Germinal center (tissue), 1 donor: ENCODE measurements at regions not wholly inside any gene's neighbourhood (a gene's known extent, or its start where the extent isn't known, plus 50 kb on each side); places are given as distances from the start of the nearest gene placed in this dataset.
"Not testable (repeated sequence)": the region's sequence is repeated elsewhere in the genome, so short reads cannot be mapped to it uniquely, and the experiment has no call there.

Source experiments
- DNase-seq: peaks from one replicate; pipeline ENCODE4 v3.0.0; 2012; ENCODE audit warnings: mixed read lengths, low spot score

DNA sequence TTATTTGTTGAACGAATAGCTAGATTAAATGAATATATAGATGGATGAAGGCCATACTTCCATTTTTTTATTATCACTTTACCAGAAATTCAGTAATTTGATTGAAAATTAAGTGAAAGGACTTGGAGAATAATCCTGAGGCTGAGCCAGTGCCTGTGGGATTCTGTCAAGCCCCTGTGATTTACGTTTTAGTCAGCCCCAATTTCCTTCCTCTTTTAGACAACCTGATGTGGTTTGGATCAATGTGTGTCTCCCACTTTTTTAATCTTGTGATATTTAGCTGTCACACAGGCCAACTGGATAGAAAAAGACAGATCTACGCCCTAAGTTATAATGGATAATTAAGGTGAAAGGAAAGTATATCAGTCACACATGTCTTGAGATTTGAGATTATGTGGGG is 188.8 kb downstream of the EDN1 start:
- no peak for DNase-seq

DNA sequence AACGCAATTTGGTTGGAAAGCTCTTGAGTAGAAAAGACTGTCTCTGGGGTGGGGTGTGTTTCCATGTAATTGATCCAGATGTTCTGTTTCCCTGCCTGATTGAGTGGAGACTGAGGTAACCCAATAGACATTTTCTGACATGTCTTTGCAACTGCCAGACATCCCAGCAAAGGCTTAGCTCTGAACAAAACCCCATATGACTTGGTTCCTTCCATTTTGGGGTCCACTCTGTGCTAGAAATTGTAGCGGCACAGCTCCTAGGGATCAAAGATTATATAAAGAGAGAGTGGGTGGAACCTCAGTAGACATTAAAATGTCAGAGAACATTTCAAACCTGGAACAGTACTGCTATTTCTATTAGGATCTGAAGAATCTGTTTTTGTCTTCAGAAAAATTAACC is 189.3 kb downstream of the EDN1 start:
- DNase-seq = no peak

- no peak for DNase-seq
Observed at GRCh38 chr6:12479881-12480280, 189.7 kb downstream of the EDN1 start.

DNA sequence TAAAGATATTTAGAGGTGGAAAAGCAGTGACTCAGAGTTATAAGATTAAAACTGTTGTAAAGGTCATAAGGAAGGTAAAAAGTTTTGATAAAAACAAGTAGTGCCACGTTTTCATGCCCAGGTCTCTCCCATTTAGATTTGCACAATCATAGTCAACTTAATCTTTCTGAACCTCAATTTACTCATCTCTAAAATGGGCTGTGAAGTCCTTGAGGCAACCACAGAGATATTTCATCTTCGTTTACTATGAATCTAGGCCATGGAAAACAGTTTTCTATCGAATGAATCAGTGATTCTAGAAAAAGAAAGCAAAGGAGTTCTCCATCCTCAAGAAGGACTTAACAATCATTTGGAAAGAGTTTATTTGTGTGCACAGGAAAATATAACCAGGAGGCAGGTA is 190.2 kb downstream of the EDN1 start:
- DNase-seq = no peak

GRCh38 chr6:12481292-12481691 is 191.1 kb downstream of the EDN1 start:
- DNase-seq = no peak

- DNase-seq = no peak
Observed at GRCh38 chr6:12481850-12482249, 191.7 kb downstream of the EDN1 start.

DNA sequence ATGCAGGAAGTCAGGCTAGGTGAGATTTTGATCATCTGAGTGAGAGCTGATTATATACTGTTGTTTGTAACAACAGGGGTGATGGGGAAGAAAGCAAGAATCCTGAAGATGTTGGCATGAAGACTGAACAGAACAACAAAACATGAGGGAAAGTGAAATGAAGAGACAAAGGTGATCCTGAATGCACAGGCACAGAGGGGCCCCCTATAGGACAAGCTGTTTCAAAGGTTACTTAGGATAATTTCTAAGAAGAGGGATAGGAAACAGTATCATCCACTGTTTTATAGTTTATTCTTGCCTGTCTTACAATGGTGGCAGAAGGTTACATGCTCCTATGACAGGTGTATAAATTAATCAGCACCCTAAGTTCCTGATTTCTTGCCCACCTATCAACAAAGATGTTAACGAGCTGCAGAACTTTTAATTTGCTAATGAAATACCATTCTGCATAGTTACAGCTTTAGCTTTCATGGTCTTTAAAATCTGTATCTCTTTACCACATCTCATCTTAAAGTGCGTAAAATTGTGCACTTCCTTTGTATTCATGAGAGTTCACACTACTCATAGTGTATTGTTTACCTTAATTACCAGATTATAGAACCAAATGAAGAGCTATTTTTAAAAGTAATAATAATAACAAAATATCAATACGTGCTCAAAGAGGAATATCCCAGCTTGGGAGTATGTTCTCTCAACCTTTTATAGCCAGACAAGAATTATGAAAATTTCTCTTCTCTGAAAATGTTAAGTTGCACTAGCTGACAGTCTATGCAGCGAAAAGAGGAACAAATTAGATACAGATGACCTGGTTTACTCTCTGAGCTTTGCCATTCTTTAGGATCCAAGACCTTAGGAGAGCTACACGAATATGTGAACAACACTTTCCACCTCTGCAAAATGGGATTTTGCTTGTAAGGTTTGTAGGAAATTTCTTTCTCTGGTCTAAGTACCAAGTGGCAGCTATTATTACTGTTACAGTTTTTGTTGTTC is 192.5 kb downstream of the EDN1 start:
- DNase-seq = no peak

- no peak for DNase-seq
Observed at GRCh38 chr6:12483712-12484111, 193.6 kb downstream of the EDN1 start.

- no peak for DNase-seq
Observed at GRCh38 chr6:12484519-12484918, 194.4 kb downstream of the EDN1 start.

- no peak for DNase-seq
Observed at GRCh38 chr6:12485226-12485764, 195.1 kb downstream of the EDN1 start.

DNA sequence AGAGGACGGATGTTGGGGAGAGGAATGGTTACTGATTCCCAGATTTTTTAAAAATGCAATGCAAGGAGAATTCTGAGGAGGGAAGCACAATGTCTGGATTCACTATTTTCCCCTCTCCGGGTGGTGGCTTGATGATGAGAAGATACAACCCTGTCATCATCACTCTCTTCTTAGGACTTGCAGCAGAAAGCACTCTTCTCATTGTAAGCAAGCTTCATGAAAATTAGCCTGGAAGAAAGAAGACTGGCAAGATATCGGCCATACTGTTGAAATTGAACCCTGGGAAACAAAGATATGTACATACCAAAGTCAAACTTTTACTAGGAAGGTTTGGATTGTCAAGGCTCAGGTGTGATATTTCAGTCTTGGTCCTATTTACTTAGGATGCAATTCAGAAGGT is 195.7 kb downstream of the EDN1 start:
- DNase-seq = no peak

DNA sequence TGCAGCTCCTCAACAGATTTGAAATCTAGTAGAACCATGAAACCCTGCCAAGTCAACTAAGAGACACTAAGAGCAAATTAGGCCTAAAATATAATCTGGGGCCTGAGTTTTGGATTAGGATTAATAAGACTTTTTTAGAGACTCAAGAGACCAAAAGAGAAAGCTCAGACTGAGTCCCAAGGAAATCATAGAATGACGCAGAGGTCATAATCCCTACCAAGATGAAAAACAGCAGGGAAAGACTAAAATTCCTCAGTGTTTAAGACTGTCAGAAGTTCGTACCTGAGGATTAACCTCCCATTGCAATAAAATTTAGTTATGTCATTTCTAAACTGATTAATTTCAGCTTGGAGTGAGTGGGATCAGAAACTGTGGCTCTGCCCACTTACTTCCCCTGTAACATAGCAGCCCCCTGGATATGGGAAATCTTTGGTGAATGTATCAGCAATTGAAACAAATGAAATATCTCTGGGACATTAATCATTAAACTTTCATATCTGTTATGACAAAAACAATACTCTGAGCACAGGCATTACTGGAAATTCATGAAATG is 200.3 kb downstream of the EDN1 start:
- no peak for DNase-seq

DNA sequence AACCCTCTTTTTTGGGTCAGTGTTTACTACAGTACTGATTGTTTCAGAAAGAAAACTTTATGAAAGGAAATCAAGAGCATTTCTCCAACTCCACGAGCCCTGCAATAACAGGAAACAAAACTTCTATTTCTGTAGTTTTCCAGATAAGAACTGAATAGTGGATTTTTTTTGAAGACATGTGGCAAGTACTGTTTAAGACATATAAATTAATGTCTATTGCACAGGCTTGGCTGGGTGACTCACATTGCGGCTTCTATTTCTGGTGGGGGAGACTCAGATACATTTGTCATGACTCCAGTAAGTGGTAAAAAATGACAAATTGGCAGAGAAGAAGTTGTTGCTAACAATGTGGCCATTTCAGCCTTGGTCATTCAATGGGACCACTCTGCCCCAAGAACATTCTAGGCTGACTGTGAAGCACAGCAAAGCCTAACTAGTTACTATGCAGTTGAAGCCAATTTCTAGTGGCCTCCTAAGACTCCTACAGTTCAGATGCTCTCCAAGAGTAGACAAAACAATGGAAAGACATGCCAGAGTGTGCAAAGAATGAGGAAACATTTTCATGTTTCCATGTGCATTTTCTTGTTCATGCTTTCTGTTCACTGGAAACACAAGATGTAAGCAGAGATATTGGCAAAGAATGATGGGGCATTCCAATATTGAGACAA is 200.9 kb downstream of the EDN1 start:
- no peak for DNase-seq

GRCh38 chr6:12492929-12493328 is 202.8 kb downstream of the EDN1 start:
- not testable (repeated sequence) for DNase-seq

DNA sequence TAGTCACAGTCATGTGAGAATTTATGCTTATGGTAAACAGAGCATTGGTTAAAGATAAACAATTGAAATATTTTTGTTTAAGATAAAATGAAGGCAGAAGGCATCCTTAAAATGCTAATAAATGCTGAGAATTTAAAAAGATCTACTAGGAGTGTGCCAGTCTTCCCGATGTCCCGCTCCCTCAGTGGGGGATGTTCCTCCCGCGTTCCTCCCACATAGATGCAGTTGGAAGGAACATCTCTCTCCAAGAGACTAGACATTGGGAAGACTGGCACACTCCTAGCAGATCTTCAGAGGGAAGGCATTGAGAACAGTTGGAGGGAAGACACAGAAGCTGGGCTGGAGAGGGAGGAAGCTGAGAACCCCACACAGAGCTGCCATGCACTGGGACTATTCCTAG is 203.3 kb downstream of the EDN1 start:
- DNase-seq = no peak

- DNase-seq = no peak
Observed at GRCh38 chr6:12494161-12494560, 204.0 kb downstream of the EDN1 start.

GRCh38 chr6:12501990-12502389 is 211.8 kb downstream of the EDN1 start:
- DNase-seq = no peak

- peak; percentile 44 for DNase-seq
Observed at GRCh38 chr6:12504325-12504966, 212.1 kb upstream of the PHACTR1 start.

GRCh38 chr6:12505486-12505885 is 211.1 kb upstream of the PHACTR1 start:
- no peak for DNase-seq

- DNase-seq = no peak
Observed at GRCh38 chr6:12506159-12506558, 210.4 kb upstream of the PHACTR1 start.

- DNase-seq = no peak
Observed at GRCh38 chr6:12507636-12508035, 208.9 kb upstream of the PHACTR1 start.

DNA sequence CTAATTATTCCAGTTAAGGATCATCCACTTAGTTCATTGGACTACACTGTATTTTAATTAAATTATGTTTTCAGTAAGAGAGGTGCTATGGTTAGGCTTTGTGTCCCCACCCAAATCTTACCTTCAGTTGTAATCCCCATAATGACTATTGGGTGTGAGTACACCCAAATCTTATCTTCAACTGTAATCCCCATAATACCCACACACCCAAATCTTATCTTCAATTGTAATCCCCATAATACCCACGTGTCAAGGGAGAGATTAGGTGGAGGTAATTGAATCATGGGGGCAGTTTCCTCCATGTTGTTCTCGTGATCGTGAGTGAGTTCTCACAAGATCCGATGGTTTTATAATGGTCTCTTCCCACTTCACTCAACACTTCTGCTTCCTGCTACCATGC is 208.0 kb upstream of the PHACTR1 start:
- DNase-seq = no peak
